Epithelial cell of esophagus (primary cell): ENCODE measurements at regions not wholly inside any gene's neighbourhood (a gene's known extent, or its start where the extent isn't known, plus 50 kb on each side); places are given as distances from the start of the nearest gene placed in this dataset.
A peak's percentile ranks its signal among the peaks of the same experiment; 100 is the strongest.

ENCODE experiments used
- DNase-seq: peaks from one replicate; pipeline ENCODE4 v3.0.0; 2010; ENCODE audit warnings: low read depth
- H3K4me3 ChIP-seq: 2 replicates; pipeline ENCODE4 v1.5.1; 2011; ENCODE audit warnings: mild to moderate bottlenecking, low read length, control low read depth
- TF ChIP-seq, protein P1 (sequence below): IDR thresholded peaks from 2 replicates; pipeline ENCODE4 v1.5.1; 2011; ENCODE audit warnings: low read depth, mild to moderate bottlenecking, low read length, control low read depth, inconsistent platforms; ENCODE audit not compliant: insufficient read depth; ENCODE audit errors: missing control alignments

DNA sequence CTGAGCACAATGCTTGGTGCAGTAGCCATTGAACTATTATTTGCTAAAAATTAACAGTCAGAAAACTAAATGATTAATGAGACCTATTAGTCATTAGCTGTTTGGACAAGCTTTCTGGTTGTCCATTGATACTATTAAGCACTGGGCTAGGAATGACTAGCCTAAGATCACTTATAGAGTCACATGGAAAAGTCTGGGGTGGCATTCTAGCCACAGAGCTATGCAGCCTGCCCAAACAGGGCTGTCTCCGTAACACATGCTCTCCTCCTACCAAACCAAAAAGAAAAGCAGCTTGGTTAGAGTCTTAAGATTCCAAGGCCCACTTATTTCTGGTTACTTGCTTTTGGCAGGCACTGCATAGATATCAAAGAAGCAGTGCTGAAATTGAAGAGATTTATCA is 193.5 kb upstream of the NBEA start:
- peak; percentile 38 for DNase-seq

DNA sequence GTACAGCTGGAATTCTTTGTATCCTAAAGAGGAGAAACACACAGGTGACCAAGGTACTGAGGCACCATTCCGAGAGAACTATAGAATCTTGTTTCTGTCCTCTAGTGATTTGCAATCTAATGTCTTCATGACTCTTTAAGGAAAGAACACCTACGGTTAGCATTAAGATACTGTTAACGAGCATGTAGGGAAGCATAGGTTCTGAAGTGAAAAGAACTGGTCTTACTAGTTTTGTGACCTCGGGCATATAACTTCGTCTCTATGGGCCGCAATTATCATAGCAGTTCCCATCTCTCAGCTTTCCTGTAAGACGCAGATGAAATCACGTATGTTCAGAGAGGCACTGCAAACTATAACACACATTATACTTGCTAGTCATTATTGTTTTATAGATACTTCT is 193.0 kb upstream of the NBEA start:
- DNase-seq = peak; percentile 73
- TF ChIP-seq, protein P1, sequence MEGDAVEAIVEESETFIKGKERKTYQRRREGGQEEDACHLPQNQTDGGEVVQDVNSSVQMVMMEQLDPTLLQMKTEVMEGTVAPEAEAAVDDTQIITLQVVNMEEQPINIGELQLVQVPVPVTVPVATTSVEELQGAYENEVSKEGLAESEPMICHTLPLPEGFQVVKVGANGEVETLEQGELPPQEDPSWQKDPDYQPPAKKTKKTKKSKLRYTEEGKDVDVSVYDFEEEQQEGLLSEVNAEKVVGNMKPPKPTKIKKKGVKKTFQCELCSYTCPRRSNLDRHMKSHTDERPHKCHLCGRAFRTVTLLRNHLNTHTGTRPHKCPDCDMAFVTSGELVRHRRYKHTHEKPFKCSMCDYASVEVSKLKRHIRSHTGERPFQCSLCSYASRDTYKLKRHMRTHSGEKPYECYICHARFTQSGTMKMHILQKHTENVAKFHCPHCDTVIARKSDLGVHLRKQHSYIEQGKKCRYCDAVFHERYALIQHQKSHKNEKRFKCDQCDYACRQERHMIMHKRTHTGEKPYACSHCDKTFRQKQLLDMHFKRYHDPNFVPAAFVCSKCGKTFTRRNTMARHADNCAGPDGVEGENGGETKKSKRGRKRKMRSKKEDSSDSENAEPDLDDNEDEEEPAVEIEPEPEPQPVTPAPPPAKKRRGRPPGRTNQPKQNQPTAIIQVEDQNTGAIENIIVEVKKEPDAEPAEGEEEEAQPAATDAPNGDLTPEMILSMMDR = no peak
- H3K4me3 ChIP-seq = no peak overlapping the region

More for the DNA sequence above, 193.5 kb upstream of the NBEA start:
- H3K4me3 ChIP-seq = no peak overlapping the region
- TF ChIP-seq, protein P1 = no peak

DNA sequence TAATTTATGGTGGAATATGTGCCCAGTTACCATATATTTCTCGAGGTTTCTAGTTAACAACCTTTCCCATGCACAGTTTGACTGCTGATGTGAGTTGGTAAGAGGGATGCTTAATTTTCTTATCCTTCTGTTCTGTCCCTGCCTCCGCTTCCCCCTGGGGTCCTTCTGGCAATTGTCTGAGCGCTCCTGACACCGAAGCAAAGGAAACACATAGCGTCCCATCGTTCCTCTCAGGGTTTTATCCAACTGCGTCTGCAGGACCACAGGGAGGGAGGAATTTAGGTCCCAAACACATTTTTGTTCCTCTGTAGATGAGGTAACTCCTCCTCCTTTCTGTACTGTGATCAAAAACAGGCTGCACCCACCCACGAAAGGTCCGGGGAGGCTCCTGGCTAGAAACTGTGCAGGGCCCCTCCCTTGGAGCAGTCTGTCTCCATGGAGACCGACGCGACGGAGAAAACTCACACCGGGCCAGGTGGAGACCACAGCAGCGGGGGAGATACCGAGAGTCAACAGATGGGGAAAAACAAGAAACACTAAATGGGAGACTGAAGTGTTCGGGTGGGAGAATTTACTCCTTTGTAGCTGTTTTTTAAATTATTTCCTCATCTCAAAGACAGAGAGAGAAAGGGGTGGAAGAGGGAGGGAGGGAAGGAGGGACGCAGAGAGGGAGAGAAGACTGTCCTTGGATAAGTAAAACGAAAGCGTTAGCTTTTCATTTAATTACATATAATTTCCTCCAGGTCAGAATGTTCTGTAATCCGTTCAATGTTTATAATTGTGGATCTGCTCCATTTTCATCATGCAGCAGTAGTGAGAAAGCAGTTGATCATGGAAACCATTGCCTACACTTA is 191.8 kb upstream of the NBEA start:
- DNase-seq = no peak
- TF ChIP-seq, protein P1 = no peak
- peak overlapping the region; percentile 5 for H3K4me3 ChIP-seq

DNA sequence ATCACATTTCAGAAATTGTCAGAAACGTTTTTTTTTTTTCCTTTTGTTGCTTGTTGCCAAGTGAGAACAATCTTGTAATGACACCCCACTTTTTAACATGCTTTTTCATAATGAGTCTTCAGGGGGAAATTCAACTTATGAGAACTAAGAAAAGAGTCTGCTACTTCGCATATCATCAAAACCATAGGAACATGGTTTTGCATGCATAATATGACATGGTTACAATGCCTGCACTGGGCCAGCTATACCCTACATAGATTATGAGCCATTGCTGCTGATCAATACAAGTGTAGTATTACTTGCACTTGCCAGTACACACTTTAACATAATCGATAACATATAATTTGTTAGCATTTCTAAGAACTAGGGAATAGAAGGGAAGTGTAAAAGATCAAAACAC is 191.0 kb upstream of the NBEA start:
- DNase-seq = no peak
- no peak overlapping the region for H3K4me3 ChIP-seq
- TF ChIP-seq, protein P1 = no peak

DNA sequence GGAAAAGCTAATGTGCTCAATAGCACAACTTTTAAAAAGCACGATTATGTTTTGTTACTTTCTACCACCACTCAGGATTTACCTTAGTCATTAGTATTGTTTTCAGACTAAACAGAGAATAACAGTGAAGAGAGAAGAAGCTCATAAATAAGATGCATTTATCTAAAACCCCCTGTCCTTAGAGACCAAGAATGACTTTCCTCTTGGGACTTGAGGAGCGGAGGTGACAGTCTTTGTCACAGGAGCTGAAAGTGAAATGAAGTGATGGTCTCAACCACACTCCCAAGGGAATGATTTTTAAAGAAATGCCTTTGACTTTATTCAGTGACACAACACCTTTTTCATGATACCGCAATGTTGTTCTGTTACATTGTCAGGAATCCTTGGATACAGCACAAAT is 190.6 kb upstream of the NBEA start:
- DNase-seq = no peak
- no peak overlapping the region for H3K4me3 ChIP-seq
- TF ChIP-seq, protein P1 = no peak

DNA sequence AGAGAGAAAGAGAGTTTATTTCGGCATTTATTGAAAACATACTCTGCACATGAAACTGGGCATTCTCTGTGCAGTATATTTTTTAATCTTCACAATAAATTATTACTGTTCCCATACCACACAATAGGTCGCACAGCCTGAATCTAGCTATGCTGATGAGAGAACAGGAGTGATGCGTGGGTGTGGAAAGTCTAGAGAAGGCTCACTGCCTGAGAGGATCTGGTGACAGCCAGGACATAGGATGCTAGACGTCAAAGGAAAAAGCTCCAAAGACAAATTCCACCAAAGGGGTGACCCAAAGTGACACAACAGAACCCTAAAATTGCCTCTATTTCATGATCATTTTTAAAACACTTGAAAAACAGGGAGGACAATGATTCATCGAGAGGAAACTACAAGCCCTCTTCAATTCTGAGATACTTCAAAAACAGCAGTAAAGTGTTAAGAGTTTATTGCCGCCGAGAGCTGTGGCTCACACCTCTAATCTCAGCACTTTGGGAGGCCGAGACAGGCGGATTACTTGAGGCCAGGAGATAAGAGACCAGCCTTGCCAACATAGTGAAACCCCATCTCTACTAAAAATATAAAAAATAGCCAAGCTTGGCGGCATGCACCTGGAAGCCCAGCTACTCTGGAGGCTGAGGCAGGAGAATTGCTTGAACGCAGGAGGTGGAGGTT is 189.6 kb upstream of the NBEA start:
- H3K4me3 ChIP-seq = no peak overlapping the region
- TF ChIP-seq, protein P1 = no peak
- no peak for DNase-seq

DNA sequence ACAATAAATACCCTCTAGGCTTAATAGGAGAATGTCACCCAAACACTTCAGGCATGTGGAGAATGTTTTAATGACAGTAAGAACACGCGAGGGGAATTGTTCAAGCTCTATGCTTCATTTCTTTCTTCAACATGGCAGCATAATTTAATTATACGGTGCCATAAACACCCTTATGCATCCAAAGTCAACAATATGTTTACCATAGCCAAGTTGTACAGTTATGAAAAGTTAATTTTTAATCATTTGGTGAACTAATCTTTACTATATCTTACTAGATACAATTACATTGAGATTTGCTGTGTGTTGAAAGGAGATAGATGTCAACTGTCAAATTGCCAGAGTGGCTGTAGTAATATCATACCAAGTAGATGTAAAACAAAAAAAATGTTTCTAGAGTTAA is 185.9 kb upstream of the NBEA start:
- TF ChIP-seq, protein P1 = no peak
- DNase-seq = no peak
- H3K4me3 ChIP-seq = no peak overlapping the region
